Activated CD4-positive, alpha-beta T cell treated with anti-CD3 and anti-CD28 coated beads, Interleukin-2, amount 50 U/mL, for 48 hours (primary cell): ENCODE measurements at regions not wholly inside any gene's neighbourhood (a gene's known extent, or its start where the extent isn't known, plus 50 kb on each side); places are given as distances from the start of the nearest gene placed in this dataset.

Experiments
- DNase-seq, 2 experiments: peaks; one replicate each; pipeline ENCODE4 v3.0.0-alpha.2; 2020

- no peak for DNase-seq
These were observed 351.8 kb downstream of the ZIC1 start for GRCh38 chr3:147760941-147761340.

- DNase-seq: no peak
These were observed 364.0 kb downstream of the ZIC1 start for GRCh38 chr3:147773116-147773630.

GRCh38 chr3:147775411-147775810 is 366.2 kb downstream of the ZIC1 start:
- DNase-seq: no peak

GRCh38 chr3:147775816-147776530 is 366.8 kb downstream of the ZIC1 start:
- no peak for DNase-seq

GRCh38 chr3:147793841-147794240 is 384.7 kb downstream of the ZIC1 start:
- DNase-seq: no peak

- no peak for DNase-seq
These were observed 385.4 kb downstream of the ZIC1 start for GRCh38 chr3:147794596-147794995.

- DNase-seq: no peak
These were observed 386.3 kb downstream of the ZIC1 start for GRCh38 chr3:147795418-147795817.

GRCh38 chr3:147797095-147797494 is 387.9 kb downstream of the ZIC1 start:
- no peak for DNase-seq

- DNase-seq: no peak
These were observed 390.4 kb downstream of the ZIC1 start for GRCh38 chr3:147799601-147800000.

GRCh38 chr3:147807776-147808175 is 398.6 kb downstream of the ZIC1 start:
- no peak for DNase-seq

GRCh38 chr3:147809206-147809605 is 400.0 kb downstream of the ZIC1 start:
- DNase-seq: no peak

GRCh38 chr3:147812186-147812911 is 403.2 kb downstream of the ZIC1 start:
- DNase-seq: no peak

GRCh38 chr3:147813256-147813655 is 404.1 kb downstream of the ZIC1 start:
- DNase-seq: no peak

- no peak for DNase-seq
These were observed 407.6 kb downstream of the ZIC1 start for GRCh38 chr3:147816752-147817151.

- DNase-seq: no peak
These were observed 423.4 kb downstream of the ZIC1 start for GRCh38 chr3:147832611-147833010.

- no peak for DNase-seq
These were observed 427.2 kb downstream of the ZIC1 start for GRCh38 chr3:147836330-147836729.

- DNase-seq: no peak
These were observed 429.5 kb downstream of the ZIC1 start for GRCh38 chr3:147838652-147839051.

GRCh38 chr3:147843331-147843730 is 434.2 kb downstream of the ZIC1 start:
- DNase-seq: no peak

- DNase-seq: no peak
These were observed 437.1 kb downstream of the ZIC1 start for GRCh38 chr3:147846293-147846692.

GRCh38 chr3:147846854-147847478 is 437.8 kb downstream of the ZIC1 start:
- DNase-seq: no peak

- DNase-seq: no peak
These were observed 441.9 kb downstream of the ZIC1 start for GRCh38 chr3:147851062-147851461.

GRCh38 chr3:147854542-147854941 is 445.4 kb downstream of the ZIC1 start:
- DNase-seq: no peak

GRCh38 chr3:147864754-147865354 is 455.7 kb downstream of the ZIC1 start:
- DNase-seq: no peak
